ENCODE measurements at regions not wholly inside any gene's neighbourhood (a gene's known extent, or its start where the extent isn't known, plus 50 kb on each side); places are given as distances from the start of the nearest gene placed in this dataset.

- ATAC-seq (no peak), DNase-seq (peak in 3 of 4 donors; percentile 18 to 70 (median 41))
- intact Hi-C loops (cut with DNase I), result no loop called here
- no peaks in the 10 kb centered on the region for H3K27me3 ChIP-seq
- no peaks in the 10 kb centered on the region for H3K36me3 ChIP-seq (replicated peaks in 1 of 2; ENCODE audit: insufficient read depth in 1 of 2, low read depth in 2 of 2)
- H3K9me3 ChIP-seq, result no peaks in the 10 kb centered on the region
- no peaks in the 10 kb centered on the region for H3K4me1 ChIP-seq
- peak in 1 of 7 experiments; percentile 11 for TF ChIP-seq CTCF (IDR thresholded peaks at IDR 0.05)
- TF ChIP-seq POLR2A (IDR thresholded peaks at IDR 0.05), result no peak
- H3K27ac ChIP-seq, result no peak overlapping the region
- H3K4me3 ChIP-seq, result no peak overlapping the region
- WGBS, 2 donors, result 62 to 72% methylated on average over 5 of the region's 5 CpGs
Observed at GRCh38 chr10:113326160-113327111, 226.4 kb upstream of the HABP2 start.

GRCh38 chr10:113329121-113329596 lies 223.7 kb upstream of the HABP2 start:
- TF ChIP-seq CTCF (IDR thresholded peaks at IDR 0.05), result no peak
- no peak for DNase-seq
- no peak for ATAC-seq
- H3K4me3 ChIP-seq, result no peak overlapping the region
- H3K4me1 ChIP-seq, result no peaks in the 10 kb centered on the region
- no peaks in the 10 kb centered on the region for H3K27me3 ChIP-seq
- no peaks in the 10 kb centered on the region for H3K36me3 ChIP-seq (replicated peaks in 1 of 2; ENCODE audit: insufficient read depth in 1 of 2, low read depth in 2 of 2)
- 53 to 63% methylated on average over 2 of the region's 2 CpGs for WGBS, 2 donors
- no peaks in the 10 kb centered on the region for H3K9me3 ChIP-seq
- no peak overlapping the region for H3K27ac ChIP-seq
- intact Hi-C loops (cut with DNase I), result no loop called here

- Histone ChIP-seq H3K36me3 (replicated peaks in 1 of 2; ENCODE audit: insufficient read depth in 1 of 2, low read depth in 2 of 2) (no peaks in the 10 kb centered on the region), H3K9me3 (no peaks in the 10 kb centered on the region), H3K27ac (no peak overlapping the region), H3K4me3 (no peak overlapping the region), H3K27me3 (no peaks in the 10 kb centered on the region), H3K4me1 (no peaks in the 10 kb centered on the region)
- TF ChIP-seq POLR2A (IDR thresholded peaks at IDR 0.05), result no peak
- no peak for TF ChIP-seq CTCF (IDR thresholded peaks at IDR 0.05)
- DNase-seq, result no peak
- WGBS, 2 donors, result 90 to 91% methylated on average over 2 to 3 of the region's 3 CpGs
- ATAC-seq, result no peak
- intact Hi-C loops (cut with DNase I), result no loop called here
Observed at GRCh38 chr10:113331961-113332360, 220.9 kb upstream of the HABP2 start.

GRCh38 chr10:113333313-113333712 lies 219.5 kb upstream of the HABP2 start:
- WGBS, 2 donors, result 79 to 85% methylated on average over 2 of the region's 2 CpGs
- H3K9me3 ChIP-seq, result no peaks in the 10 kb centered on the region
- TF ChIP-seq POLR2A (IDR thresholded peaks at IDR 0.05) (no peak), CTCF (IDR thresholded peaks at IDR 0.05) (no peak)
- intact Hi-C loops (cut with DNase I), result no loop called here
- H3K27me3 ChIP-seq, result no peaks in the 10 kb centered on the region
- DNase-seq, result no peak
- no peaks in the 10 kb centered on the region for H3K36me3 ChIP-seq (replicated peaks in 1 of 2; ENCODE audit: insufficient read depth in 1 of 2, low read depth in 2 of 2)
- H3K4me1 ChIP-seq, result no peaks in the 10 kb centered on the region
- H3K4me3 ChIP-seq, result no peak overlapping the region
- H3K27ac ChIP-seq, result no peak overlapping the region
- no peak for ATAC-seq

Data from body of pancreas (tissue), 4 donors.